GF-D8 (cell line): ENCODE measurements at regions not wholly inside any gene's neighbourhood (a gene's known extent, or its start where the extent isn't known, plus 50 kb on each side); places are given as distances from the start of the nearest gene placed in this dataset.

Source experiments
- DNase-seq: peaks from one replicate; lab custom pipeline; 2025; lab: John Stamatoyannopoulos, UW

GRCh38 chr10:110355141-110355831 is 50.6 kb upstream of the SMNDC1 start:
- no peak for DNase-seq

GRCh38 chr10:110355922-110356627 is 51.4 kb upstream of the SMNDC1 start:
- DNase-seq = no peak

GRCh38 chr10:110356628-110357245 is 52.0 kb upstream of the SMNDC1 start:
- DNase-seq = no peak

- DNase-seq = no peak
Measured at GRCh38 chr10:110357252-110357780, 52.6 kb upstream of the SMNDC1 start.

GRCh38 chr10:110357871-110358270 is 53.2 kb upstream of the SMNDC1 start:
- no peak for DNase-seq

- DNase-seq = no peak
Measured at GRCh38 chr10:110358278-110358677, 53.6 kb upstream of the SMNDC1 start.

GRCh38 chr10:110358869-110359629 is 54.3 kb upstream of the SMNDC1 start:
- DNase-seq = no peak

- no peak for DNase-seq
Measured at GRCh38 chr10:110360857-110361474, 56.2 kb upstream of the SMNDC1 start.

GRCh38 chr10:110361800-110362456 is 57.2 kb upstream of the SMNDC1 start:
- DNase-seq = no peak

- DNase-seq = no peak
Measured at GRCh38 chr10:110363572-110364411, 59.1 kb upstream of the SMNDC1 start.

- no peak for DNase-seq
Measured at GRCh38 chr10:110364531-110364937, 59.8 kb upstream of the SMNDC1 start.

GRCh38 chr10:110365356-110366143 is 60.8 kb upstream of the SMNDC1 start:
- no peak for DNase-seq

- no peak for DNase-seq
Measured at GRCh38 chr10:110366635-110367034, 61.9 kb upstream of the SMNDC1 start.

GRCh38 chr10:110368002-110368401 is 63.3 kb upstream of the SMNDC1 start:
- no peak for DNase-seq

GRCh38 chr10:110368556-110368955 is 63.8 kb upstream of the SMNDC1 start:
- no peak for DNase-seq

- DNase-seq = no peak
Measured at GRCh38 chr10:110370006-110370405, 65.3 kb upstream of the SMNDC1 start.

GRCh38 chr10:110372656-110373055 is 67.9 kb upstream of the SMNDC1 start:
- DNase-seq = no peak

GRCh38 chr10:110373059-110373458 is 68.3 kb upstream of the SMNDC1 start:
- DNase-seq = no peak

GRCh38 chr10:110373857-110374654 is 69.3 kb upstream of the SMNDC1 start:
- no peak for DNase-seq
